ENCODE measurements at regions not wholly inside any gene's neighbourhood (a gene's known extent, or its start where the extent isn't known, plus 50 kb on each side); places are given as distances from the start of the nearest gene placed in this dataset.

- TF ChIP-seq POLR2A (IDR thresholded peaks at IDR 0.05; ENCODE audit: low read depth, low read length) (no peak), TAF1 (IDR thresholded peaks at IDR 0.05; ENCODE audit: low read depth, low read length) (no peak), POLR2AphosphoS5 (IDR thresholded peaks at IDR 0.05; ENCODE audit: low read depth, low read length) (no peak), SPI1 (IDR thresholded peaks at IDR 0.05; ENCODE audit: low read depth, low read length) (no peak), PAX5 (IDR thresholded peaks at IDR 0.05; ENCODE audit: insufficient read depth, low read length, severe bottlenecking) (no peak)
These were observed 621.7 kb upstream of the AGTR1 start for GRCh38 chr3:148075771-148076716.

All from GM12891 (cell line).